GM18868 (cell line): ENCODE measurements at regions not wholly inside any gene's neighbourhood (a gene's known extent, or its start where the extent isn't known, plus 50 kb on each side); places are given as distances from the start of the nearest gene placed in this dataset.

Experiments
- ATAC-seq: cut with Tn5 transposase; IDR thresholded peaks from one replicate; pipeline ENCODE4 v1.9.1; 2021; ENCODE audit warnings: mild to moderate bottlenecking, moderate library complexity; ENCODE audit not compliant: unreplicated experiment

GRCh38 chr10:112006831-112007230 lies 176.7 kb downstream of the GPAM start:
- no peak for ATAC-seq

DNA sequence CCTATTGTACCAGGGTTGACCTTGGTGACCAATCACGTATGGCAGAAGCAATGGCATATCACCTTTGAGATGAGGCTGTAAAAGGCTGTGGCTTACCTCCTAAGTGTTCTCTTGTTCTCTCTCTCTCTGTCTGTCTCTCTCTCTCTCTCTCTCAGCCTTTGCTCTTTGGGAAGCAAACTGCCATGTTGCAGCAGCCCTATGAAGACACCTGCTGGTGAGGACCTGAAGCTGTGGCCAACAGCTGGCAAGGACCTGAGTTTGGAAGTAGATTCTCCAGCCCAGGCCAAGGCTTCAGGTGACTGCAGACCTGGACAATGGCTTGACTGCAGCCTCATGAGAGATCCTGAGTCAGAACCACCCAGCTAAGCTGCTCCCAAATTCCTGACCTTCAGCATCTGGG lies 161.4 kb downstream of the GPAM start:
- ATAC-seq: no peak

DNA sequence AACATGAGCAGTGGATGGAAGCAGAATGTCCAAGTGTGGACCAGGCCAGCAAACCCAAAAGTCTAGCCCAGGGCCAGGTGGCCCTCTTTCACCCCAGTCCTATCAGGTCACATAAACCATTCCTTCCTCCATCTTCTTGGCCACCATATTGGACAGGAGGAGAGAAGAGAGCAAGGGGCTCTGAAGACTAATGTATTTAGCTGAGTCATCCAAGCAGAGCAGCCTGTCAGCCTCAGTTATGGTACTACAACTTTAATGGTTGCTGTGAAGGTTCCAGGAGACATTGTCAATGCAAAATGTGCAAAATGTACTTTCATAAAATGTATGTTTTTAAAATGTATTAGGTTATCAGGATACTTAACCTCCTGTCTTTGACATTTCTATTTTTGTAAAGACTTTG lies 159.5 kb downstream of the GPAM start:
- no peak for ATAC-seq

- no peak for ATAC-seq
These were observed 158.3 kb downstream of the GPAM start for GRCh38 chr10:112025228-112025627.

- ATAC-seq: no peak
These were observed 157.1 kb downstream of the GPAM start for GRCh38 chr10:112026438-112026837.

- ATAC-seq: no peak
These were observed 155.8 kb downstream of the GPAM start for GRCh38 chr10:112027731-112028280.

DNA sequence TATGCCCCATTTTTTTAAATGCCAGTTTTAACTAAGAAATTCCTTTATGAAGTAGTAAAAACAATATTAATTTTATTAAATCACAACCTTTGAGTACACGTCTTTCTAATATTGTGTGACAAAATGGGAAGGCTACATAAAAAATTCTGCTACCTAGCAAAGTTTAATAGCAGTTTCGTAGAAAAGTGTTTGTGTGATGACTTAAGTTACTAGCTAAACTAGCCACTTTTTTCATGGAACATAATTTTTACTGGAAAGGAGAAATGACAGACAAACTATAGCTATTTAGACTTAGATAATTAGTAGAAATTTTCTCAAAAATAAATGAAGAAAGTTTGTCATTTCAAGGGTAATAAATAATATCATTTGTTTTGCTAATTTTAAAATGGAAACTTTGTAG lies 153.1 kb downstream of the GPAM start:
- no peak for ATAC-seq

- no peak for ATAC-seq
These were observed 143.7 kb downstream of the GPAM start for GRCh38 chr10:112039823-112040222.

DNA sequence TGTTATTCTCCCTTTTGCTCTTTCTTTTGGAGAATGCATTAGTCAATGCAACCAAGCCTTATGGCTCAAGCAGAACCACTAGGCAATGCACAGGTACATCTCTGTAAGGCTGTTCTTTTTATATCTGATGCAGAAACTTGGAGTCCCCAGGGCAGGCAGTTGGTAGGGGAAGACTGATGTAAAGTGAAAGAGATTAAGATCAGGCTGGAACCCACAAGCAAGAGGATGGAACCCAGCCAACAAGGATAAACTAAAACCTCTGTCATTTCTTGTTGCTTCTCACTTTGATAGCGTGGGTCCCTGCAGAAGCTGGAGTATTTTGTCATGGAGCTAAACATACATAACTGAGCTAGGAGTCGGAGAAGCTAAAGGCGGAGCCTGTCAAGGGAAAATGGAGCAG lies 142.9 kb downstream of the GPAM start:
- no peak for ATAC-seq

- ATAC-seq: no peak
These were observed 137.6 kb downstream of the GPAM start for GRCh38 chr10:112045938-112046337.

GRCh38 chr10:112047674-112048073 lies 135.9 kb downstream of the GPAM start:
- no peak for ATAC-seq

- ATAC-seq: no peak
These were observed 131.4 kb downstream of the GPAM start for GRCh38 chr10:112052166-112052565.

DNA sequence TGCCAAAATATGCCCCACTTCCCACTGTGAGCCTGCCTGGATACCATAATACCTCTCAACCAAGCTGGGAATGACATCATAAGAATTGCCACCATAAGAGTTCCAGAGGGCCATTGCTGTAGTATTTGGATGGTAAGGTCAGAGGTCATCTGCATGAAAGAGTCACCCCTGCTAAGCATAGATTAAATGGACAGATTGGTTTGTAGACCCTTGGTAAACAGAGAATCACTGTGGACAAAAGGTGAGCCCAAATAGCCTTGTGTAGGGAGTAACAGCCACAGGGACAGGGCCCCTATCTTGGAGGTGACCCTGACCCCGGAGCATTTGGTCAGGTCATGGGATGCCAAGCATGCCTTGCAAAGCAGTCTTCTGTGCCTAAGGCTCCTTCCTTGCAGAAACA lies 129.7 kb downstream of the GPAM start:
- no peak for ATAC-seq

GRCh38 chr10:112054516-112054915 lies 129.0 kb downstream of the GPAM start:
- ATAC-seq: no peak

DNA sequence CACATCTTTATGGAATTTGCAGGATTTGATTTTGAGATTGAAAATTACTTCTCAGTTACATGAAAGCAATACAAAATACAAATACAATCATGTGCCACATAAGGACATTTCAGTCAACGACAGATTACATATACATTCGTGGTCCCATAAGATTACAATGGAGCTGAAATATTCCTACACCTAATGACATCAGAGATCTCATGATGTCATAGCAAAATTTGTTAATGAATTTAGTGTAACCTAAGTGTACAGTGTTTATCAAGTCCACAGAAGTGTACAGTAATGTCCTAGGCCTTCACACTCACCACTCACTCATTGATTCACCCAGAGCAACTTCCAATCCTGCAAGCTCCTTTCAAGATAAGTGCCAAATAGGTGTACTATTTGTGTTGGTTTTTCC lies 126.5 kb downstream of the GPAM start:
- no peak for ATAC-seq

DNA sequence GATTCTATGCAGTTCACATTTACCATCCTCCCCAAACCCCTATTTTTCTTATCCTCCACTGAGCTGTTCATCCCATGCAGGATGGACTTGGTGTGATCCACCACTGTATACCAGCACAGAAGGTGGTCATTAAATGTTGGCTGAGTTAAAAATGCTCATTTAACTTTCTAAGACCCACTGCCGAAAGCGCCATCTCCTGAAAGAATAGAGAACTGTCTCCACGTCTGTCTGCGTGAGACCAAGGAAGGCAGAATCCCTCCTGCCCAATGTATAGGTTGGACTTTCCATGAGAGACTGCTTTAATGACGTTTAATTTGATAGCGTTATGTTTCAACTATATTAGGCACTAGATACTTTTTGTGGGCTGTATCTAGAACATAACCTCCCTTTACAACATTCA lies 124.3 kb downstream of the GPAM start:
- ATAC-seq: no peak

GRCh38 chr10:112071596-112072133 lies 111.9 kb downstream of the GPAM start:
- ATAC-seq: no peak

DNA sequence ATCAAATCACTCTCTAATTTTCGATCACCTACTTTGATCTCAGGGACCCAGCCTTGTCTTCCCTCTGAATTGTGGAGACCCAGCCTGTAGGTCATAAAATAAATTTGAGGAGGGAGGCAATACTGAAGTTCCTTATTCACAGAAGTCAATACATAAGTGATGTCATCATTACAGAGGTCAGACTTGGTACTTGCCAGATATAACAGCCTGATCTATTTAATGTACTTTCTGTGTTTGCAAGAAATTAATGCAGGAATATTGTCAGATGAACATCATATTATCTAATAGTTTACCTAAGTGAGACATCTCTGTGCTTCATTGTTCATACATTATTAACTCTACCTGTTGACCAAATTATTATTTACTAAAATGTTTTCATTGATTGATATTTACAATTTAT lies 105.6 kb downstream of the GPAM start:
- ATAC-seq: no peak

GRCh38 chr10:112080231-112080630 lies 103.3 kb downstream of the GPAM start:
- no peak for ATAC-seq

DNA sequence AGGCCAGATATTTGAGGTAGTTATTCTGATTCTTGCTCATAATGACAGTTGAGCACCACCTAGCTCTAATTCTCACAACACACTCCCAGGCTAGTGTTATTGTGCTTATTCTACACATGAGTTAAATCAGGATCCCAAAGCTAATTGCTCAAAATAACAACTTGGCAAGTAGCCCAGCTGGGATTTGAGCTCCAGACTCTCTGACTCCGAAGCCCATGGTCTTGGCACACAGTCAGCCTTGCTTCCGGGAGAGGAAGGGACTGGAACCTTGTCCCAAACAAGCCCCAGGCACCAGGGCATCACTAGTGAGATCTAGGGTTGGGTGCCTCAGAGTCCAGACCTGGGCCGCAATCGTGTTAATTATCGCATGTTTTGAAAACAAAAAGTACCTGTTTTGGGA lies 101.4 kb downstream of the GPAM start:
- no peak for ATAC-seq

DNA sequence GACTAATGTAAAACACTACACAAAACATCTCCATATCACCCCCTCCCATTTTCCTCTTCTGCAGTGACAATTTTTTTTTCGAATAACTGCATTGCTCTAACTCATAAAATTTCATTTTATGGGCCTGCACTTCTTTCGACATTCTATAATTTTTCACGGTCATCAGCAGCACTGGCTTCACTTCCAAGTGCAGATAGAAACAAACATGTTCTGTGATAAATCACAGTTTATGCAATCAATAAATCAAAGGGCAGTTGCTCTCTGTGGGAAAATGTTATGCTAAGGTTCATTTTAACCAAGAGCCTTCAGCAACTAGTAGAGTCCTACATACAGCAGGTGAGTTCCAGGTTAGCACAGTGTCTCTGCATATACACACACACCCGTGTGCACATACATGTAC lies 100.1 kb downstream of the GPAM start:
- ATAC-seq: no peak

- no peak for ATAC-seq
These were observed 95.6 kb downstream of the GPAM start for GRCh38 chr10:112087953-112088456.

- no peak for ATAC-seq
These were observed 91.9 kb downstream of the GPAM start for GRCh38 chr10:112091703-112092102.
